WTC11 (cell line): ENCODE measurements at regions not wholly inside any gene's neighbourhood (a gene's known extent, or its start where the extent isn't known, plus 50 kb on each side); places are given as distances from the start of the nearest gene placed in this dataset.

Source experiments
- ATAC-seq: fragments of 200-7000 bp; cut with Tn5 transposase; 2 replicates; pipeline ENCODE4 v1.10.0; 2021; ENCODE audit warnings: mild to moderate bottlenecking, moderate library complexity
- CTCF ChIA-PET: fragments of 300-600 bp; sonication (Branson Sonifier 250); formaldehyde crosslinking; loops from one replicate; lab custom pipeline; 2021; ENCODE audit warnings: antibody characterized with exemption; lab: Charles Lee
- POLR2A ChIA-PET: fragments of 350-600 bp; sonication (Branson Sonifier 250); formaldehyde crosslinking; loops from one replicate; lab custom pipeline; 2021; ENCODE audit warnings: antibody characterized with exemption; lab: Charles Lee
- DNase-seq: peaks from one replicate; pipeline ENCODE4 v3.0.0; 2021; ENCODE audit warnings: low spot score
- H3K27ac Mint-ChIP-seq: 2 replicates; pipeline ENCODE4 v1.8.0; 2021; ENCODE audit warnings: mixed read lengths
- H3K27me3 Mint-ChIP-seq: 2 replicates; pipeline ENCODE4 v1.8.0; 2021; ENCODE audit warnings: low read depth, mild to moderate bottlenecking, moderate library complexity, mixed read lengths
- H3K36me3 Mint-ChIP-seq: 2 replicates; pipeline ENCODE4 v1.8.0; 2021; ENCODE audit warnings: mixed read lengths
- H3K4me1 Mint-ChIP-seq: 2 replicates; pipeline ENCODE4 v1.8.0; 2022; ENCODE audit warnings: mixed read lengths
- H3K4me3 Mint-ChIP-seq: 2 replicates; pipeline ENCODE4 v1.8.0; 2021; ENCODE audit warnings: mild to moderate bottlenecking, moderate library complexity, mixed read lengths
- H3K9me3 Mint-ChIP-seq: 2 replicates; pipeline ENCODE4 v1.8.0; 2021; ENCODE audit warnings: mixed read lengths
- TCF7 ChIP-seq: sonication (generic); formaldehyde crosslinking; IDR thresholded peaks from 2 replicates; pipeline ENCODE4 v1.8.0; 2022; ENCODE audit warnings: mild to moderate bottlenecking, low read depth, missing genetic modification reagents, moderate library complexity
- ZNF232 ChIP-seq: sonication (generic); formaldehyde crosslinking; IDR thresholded peaks from 2 replicates; pipeline ENCODE4 v1.8.0; 2022; ENCODE audit warnings: mild to moderate bottlenecking, missing genetic modification reagents
- TF ChIP-seq, protein P1 (sequence below): sonication (generic); formaldehyde crosslinking; IDR thresholded peaks from 2 replicates; pipeline ENCODE4 v1.8.0; 2023; ENCODE audit warnings: missing genetic modification reagents, mild to moderate bottlenecking, borderline replicate concordance
- TF ChIP-seq, protein P2 (sequence below): fragments of 250-450 bp; sonication (Bioruptor Pico); IDR thresholded peaks from 2 replicates; pipeline ENCODE4 v1.9.0; 2021; ENCODE audit warnings: mild to moderate bottlenecking

GRCh38 chr1:232754930-232755329 lies 50.3 kb upstream of the MAP10 start:
- Mint-ChIP-seq H3K4me3 (no peak overlapping the region), H3K27ac (no peak overlapping the region), H3K27me3 (no peaks in the 10 kb centered on the region), H3K9me3 (peaks cover 1% of the 10 kb centered on the region; the same call in 1 of the 2 replicates), H3K4me1 (peaks cover 11% of the 10 kb centered on the region), H3K36me3 (peaks cover under 1% of the 10 kb centered on the region; the same call in 1 of the 2 replicates)
- DNase-seq, result no peak
- ChIA-PET CTCF (no interaction called here), POLR2A (no interaction called here)
- TF ChIP-seq TCF7 (CRISPR knock-in tag), result no peak
- TF ChIP-seq, protein P1, sequence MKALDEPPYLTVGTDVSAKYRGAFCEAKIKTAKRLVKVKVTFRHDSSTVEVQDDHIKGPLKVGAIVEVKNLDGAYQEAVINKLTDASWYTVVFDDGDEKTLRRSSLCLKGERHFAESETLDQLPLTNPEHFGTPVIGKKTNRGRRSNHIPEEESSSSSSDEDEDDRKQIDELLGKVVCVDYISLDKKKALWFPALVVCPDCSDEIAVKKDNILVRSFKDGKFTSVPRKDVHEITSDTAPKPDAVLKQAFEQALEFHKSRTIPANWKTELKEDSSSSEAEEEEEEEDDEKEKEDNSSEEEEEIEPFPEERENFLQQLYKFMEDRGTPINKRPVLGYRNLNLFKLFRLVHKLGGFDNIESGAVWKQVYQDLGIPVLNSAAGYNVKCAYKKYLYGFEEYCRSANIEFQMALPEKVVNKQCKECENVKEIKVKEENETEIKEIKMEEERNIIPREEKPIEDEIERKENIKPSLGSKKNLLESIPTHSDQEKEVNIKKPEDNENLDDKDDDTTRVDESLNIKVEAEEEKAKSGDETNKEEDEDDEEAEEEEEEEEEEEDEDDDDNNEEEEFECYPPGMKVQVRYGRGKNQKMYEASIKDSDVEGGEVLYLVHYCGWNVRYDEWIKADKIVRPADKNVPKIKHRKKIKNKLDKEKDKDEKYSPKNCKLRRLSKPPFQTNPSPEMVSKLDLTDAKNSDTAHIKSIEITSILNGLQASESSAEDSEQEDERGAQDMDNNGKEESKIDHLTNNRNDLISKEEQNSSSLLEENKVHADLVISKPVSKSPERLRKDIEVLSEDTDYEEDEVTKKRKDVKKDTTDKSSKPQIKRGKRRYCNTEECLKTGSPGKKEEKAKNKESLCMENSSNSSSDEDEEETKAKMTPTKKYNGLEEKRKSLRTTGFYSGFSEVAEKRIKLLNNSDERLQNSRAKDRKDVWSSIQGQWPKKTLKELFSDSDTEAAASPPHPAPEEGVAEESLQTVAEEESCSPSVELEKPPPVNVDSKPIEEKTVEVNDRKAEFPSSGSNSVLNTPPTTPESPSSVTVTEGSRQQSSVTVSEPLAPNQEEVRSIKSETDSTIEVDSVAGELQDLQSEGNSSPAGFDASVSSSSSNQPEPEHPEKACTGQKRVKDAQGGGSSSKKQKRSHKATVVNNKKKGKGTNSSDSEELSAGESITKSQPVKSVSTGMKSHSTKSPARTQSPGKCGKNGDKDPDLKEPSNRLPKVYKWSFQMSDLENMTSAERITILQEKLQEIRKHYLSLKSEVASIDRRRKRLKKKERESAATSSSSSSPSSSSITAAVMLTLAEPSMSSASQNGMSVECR (CRISPR knock-in tag), result no peak
- TF ChIP-seq ZNF232 (CRISPR knock-in tag), result no peak
- TF ChIP-seq, protein P2, sequence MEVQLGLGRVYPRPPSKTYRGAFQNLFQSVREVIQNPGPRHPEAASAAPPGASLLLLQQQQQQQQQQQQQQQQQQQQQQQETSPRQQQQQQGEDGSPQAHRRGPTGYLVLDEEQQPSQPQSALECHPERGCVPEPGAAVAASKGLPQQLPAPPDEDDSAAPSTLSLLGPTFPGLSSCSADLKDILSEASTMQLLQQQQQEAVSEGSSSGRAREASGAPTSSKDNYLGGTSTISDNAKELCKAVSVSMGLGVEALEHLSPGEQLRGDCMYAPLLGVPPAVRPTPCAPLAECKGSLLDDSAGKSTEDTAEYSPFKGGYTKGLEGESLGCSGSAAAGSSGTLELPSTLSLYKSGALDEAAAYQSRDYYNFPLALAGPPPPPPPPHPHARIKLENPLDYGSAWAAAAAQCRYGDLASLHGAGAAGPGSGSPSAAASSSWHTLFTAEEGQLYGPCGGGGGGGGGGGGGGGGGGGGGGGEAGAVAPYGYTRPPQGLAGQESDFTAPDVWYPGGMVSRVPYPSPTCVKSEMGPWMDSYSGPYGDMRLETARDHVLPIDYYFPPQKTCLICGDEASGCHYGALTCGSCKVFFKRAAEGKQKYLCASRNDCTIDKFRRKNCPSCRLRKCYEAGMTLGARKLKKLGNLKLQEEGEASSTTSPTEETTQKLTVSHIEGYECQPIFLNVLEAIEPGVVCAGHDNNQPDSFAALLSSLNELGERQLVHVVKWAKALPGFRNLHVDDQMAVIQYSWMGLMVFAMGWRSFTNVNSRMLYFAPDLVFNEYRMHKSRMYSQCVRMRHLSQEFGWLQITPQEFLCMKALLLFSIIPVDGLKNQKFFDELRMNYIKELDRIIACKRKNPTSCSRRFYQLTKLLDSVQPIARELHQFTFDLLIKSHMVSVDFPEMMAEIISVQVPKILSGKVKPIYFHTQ (CRISPR knock-in tag), result no peak
- ATAC-seq, result no peak
